ENCODE measurements at regions not wholly inside any gene's neighbourhood (a gene's known extent, or its start where the extent isn't known, plus 50 kb on each side); places are given as distances from the start of the nearest gene placed in this dataset.

- ATAC-seq (no peak), DNase-seq (ENCODE audit: low read depth, low spot score) (no peak)
- intact Hi-C loops (cut with micrococcal nuclease; ENCODE audit: unreplicated experiment) (no loop called here), in situ Hi-C loops (cut with HindIII; ENCODE audit: low pct_unique_long_range_greater_than_20kb, low sequenced_read_pairs) (no loop called here)
- TF ChIP-seq, protein P1, sequence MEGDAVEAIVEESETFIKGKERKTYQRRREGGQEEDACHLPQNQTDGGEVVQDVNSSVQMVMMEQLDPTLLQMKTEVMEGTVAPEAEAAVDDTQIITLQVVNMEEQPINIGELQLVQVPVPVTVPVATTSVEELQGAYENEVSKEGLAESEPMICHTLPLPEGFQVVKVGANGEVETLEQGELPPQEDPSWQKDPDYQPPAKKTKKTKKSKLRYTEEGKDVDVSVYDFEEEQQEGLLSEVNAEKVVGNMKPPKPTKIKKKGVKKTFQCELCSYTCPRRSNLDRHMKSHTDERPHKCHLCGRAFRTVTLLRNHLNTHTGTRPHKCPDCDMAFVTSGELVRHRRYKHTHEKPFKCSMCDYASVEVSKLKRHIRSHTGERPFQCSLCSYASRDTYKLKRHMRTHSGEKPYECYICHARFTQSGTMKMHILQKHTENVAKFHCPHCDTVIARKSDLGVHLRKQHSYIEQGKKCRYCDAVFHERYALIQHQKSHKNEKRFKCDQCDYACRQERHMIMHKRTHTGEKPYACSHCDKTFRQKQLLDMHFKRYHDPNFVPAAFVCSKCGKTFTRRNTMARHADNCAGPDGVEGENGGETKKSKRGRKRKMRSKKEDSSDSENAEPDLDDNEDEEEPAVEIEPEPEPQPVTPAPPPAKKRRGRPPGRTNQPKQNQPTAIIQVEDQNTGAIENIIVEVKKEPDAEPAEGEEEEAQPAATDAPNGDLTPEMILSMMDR (IDR thresholded peaks at IDR 0.05), result no peak
- no peak for TF ChIP-seq POLR2AphosphoS5 (IDR thresholded peaks at IDR 0.05; ENCODE audit: low read depth, low read length)
- no peak for TF ChIP-seq REST (IDR thresholded peaks at IDR 0.05; ENCODE audit: insufficient read depth in 1 of 2, low read depth in 2 of 2, low read length in 1 of 2)
- TF ChIP-seq SIN3A (IDR thresholded peaks at IDR 0.05; ENCODE audit: borderline replicate concordance, insufficient read depth, low read depth, low read length), result no peak
- TF ChIP-seq TCF7L2 (IDR thresholded peaks at IDR 0.05; ENCODE audit: low read depth, low read length), result no peak
- CTCF ChIA-PET, result no interaction called here
- no TSS peak for BruUV-seq (replicated peaks)
- no peaks in the 10 kb centered on the region for H3K9me3 ChIP-seq (ENCODE audit: control insufficient read depth, insufficient read depth, low read depth, low read length)
- no peak overlapping the region for H3K4me3 ChIP-seq (ENCODE audit: low read depth in 2 of 2, low read length in 2 of 2)
- no peaks in the 10 kb centered on the region for H3K36me3 ChIP-seq (ENCODE audit: control insufficient read depth, insufficient read depth, low read length)
- no peaks in the 10 kb centered on the region for H3K27me3 ChIP-seq (ENCODE audit: control insufficient read depth, insufficient read depth, low read length)
- H3K27ac ChIP-seq (ENCODE audit: low read length), result no peak overlapping the region
- POLR2A ChIA-PET, result no interaction called here
- no peaks in the 10 kb centered on the region for H3K4me1 ChIP-seq (ENCODE audit: control insufficient read depth, insufficient read depth, low read length)
These were observed 892.6 kb downstream of the XPNPEP1 start for GRCh38 chr10:109030581-109031210.

DNA sequence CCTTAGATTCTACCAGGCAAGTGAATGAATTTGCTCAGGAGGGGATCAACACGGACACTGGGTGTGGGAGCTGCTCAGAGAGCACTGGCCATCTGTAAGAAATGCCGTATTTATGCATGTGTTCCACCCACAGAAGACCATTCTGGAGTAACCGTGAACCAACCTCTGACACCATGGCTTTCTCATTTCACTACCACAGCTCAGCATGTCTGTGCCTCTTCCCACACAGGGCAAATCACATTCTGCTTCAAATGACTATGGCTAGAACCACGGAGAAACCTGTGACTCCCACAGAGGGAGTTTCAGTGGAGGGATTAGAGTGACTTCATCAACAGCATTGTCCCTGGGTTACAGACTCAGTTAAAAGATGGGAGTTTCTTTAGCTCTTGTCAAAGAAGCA lies 893.4 kb downstream of the XPNPEP1 start:
- intact Hi-C loops (cut with micrococcal nuclease; ENCODE audit: unreplicated experiment) (no loop called here), in situ Hi-C loops (cut with HindIII; ENCODE audit: low pct_unique_long_range_greater_than_20kb, low sequenced_read_pairs) (no loop called here)
- H3K27me3 ChIP-seq (ENCODE audit: control insufficient read depth, insufficient read depth, low read length), result no peaks in the 10 kb centered on the region
- DNase-seq (ENCODE audit: low read depth, low spot score), result no peak
- no TSS peak for BruUV-seq (replicated peaks)
- ChIA-PET CTCF (no interaction called here), POLR2A (no interaction called here)
- H3K27ac ChIP-seq (ENCODE audit: low read length), result no peak overlapping the region
- no peak for ATAC-seq
- no peak for TF ChIP-seq TCF7L2 (IDR thresholded peaks at IDR 0.05; ENCODE audit: low read depth, low read length)
- no peak for TF ChIP-seq POLR2AphosphoS5 (IDR thresholded peaks at IDR 0.05; ENCODE audit: low read depth, low read length)
- TF ChIP-seq, protein P1 (IDR thresholded peaks at IDR 0.05), result no peak
- TF ChIP-seq SIN3A (IDR thresholded peaks at IDR 0.05; ENCODE audit: borderline replicate concordance, insufficient read depth, low read depth, low read length), result no peak
- no peak for TF ChIP-seq REST (IDR thresholded peaks at IDR 0.05; ENCODE audit: insufficient read depth in 1 of 2, low read depth in 2 of 2, low read length in 1 of 2)
- no peaks in the 10 kb centered on the region for H3K4me1 ChIP-seq (ENCODE audit: control insufficient read depth, insufficient read depth, low read length)
- H3K9me3 ChIP-seq (ENCODE audit: control insufficient read depth, insufficient read depth, low read depth, low read length), result no peaks in the 10 kb centered on the region
- H3K36me3 ChIP-seq (ENCODE audit: control insufficient read depth, insufficient read depth, low read length), result no peaks in the 10 kb centered on the region
- H3K4me3 ChIP-seq (ENCODE audit: low read depth in 2 of 2, low read length in 2 of 2), result no peak overlapping the region

All from Panc1 (cell line).